GM12878 (cell line): ENCODE measurements at regions not wholly inside any gene's neighbourhood (a gene's known extent, or its start where the extent isn't known, plus 50 kb on each side); places are given as distances from the start of the nearest gene placed in this dataset.
"Not testable (repeated sequence)": the region's sequence is repeated elsewhere in the genome, so short reads cannot be mapped to it uniquely, and the experiment has no call there.

Experiments
- ATAC-seq: fragments of 200-7000 bp; cut with Tn5 transposase; 3 replicates; pipeline ENCODE4 v1.9.1; 2020; ENCODE audit warnings: mild to moderate bottlenecking, moderate library complexity
- BruUV-seq: library from RNA; stranded (reverse); fragments of 400-500 nt; replicated peaks from 2 replicates; lab custom pipeline; 2021; lab: Mats Ljungman, UMichigan
- CTCF ChIA-PET: fragments of 300-600 bp; sonication (Branson Sonifier 250); formaldehyde crosslinking; extraction: SDS; loops from one replicate; lab custom pipeline; 2021; ENCODE audit warnings: inconsistent platforms; lab: Yijun Ruan, JAX
- POLR2A ChIA-PET: fragments of 350-600 bp; formaldehyde crosslinking; extraction: SDS; loops from one replicate; lab custom pipeline; 2021; ENCODE audit warnings: inconsistent platforms; lab: Charles Lee
- RAD21 ChIA-PET: fragments of 300-600 bp; sonication (Branson Sonifier 250); formaldehyde crosslinking; loops from one replicate; lab custom pipeline; 2023; ENCODE audit warnings: antibody characterized with exemption; ENCODE audit not compliant: unreplicated experiment; lab: Charles Lee
- SMC1A ChIA-PET: fragments of 300-600 bp; sonication (Branson Sonifier 250); formaldehyde crosslinking; loops from one replicate; lab custom pipeline; 2023; ENCODE audit not compliant: unreplicated experiment, uncharacterized antibody; lab: Charles Lee
- DNase-seq: peaks from one replicate; pipeline ENCODE4 v3.0.0-alpha.2; 2011; ENCODE audit warnings: low read depth, low spot score
- FAIRE-seq: peaks from 3 replicates; lab custom pipeline; 2011; peaks lifted over from hg19 to GRCh38; lab: Jason Lieb, UNC
- H2AFZ ChIP-seq: 2 replicates; pipeline ENCODE4 v1.6.0; 2011; ENCODE audit warnings: low read depth, low read length, control low read depth; ENCODE audit not compliant: control insufficient read depth
- H3K27ac ChIP-seq: 2 replicates; pipeline ENCODE4 v1.5.1; 2011; ENCODE audit warnings: control low read depth; ENCODE audit not compliant: control insufficient read depth, insufficient read depth
- H3K27me3 ChIP-seq, 2 experiments: replicated peaks in 1 of 2; 2 replicates each; pipeline versions ENCODE4 v1.6.0 to v1.6.1; 2011; ENCODE audit warnings: low read length in 1 of 2; ENCODE audit not compliant: control insufficient read depth in 2 of 2, insufficient read depth in 2 of 2
- H3K36me3 ChIP-seq, 2 experiments: 2 replicates each; pipeline ENCODE4 v1.5.1; 2011; ENCODE audit warnings: low read length in 1 of 2; ENCODE audit not compliant: control insufficient read depth in 2 of 2, insufficient read depth in 2 of 2
- H3K4me1 ChIP-seq: 2 replicates; pipeline ENCODE4 v1.6.1; 2011; ENCODE audit warnings: mild to moderate bottlenecking, low read length, moderate library complexity, mixed read lengths; ENCODE audit not compliant: control insufficient read depth, insufficient read depth
- H3K4me2 ChIP-seq: 2 replicates; pipeline ENCODE4 v1.6.0; 2011; ENCODE audit warnings: control low read depth; ENCODE audit not compliant: control insufficient read depth, insufficient read depth
- H3K4me3 ChIP-seq: fragments of 200-600 bp; sonication (generic); 2 replicates; pipeline ENCODE4 v1.5.1; 2016
- H3K79me2 ChIP-seq: 2 replicates; pipeline ENCODE4 v1.6.0; 2011; ENCODE audit warnings: low read length; ENCODE audit not compliant: control insufficient read depth, insufficient read depth
- H3K9ac ChIP-seq: 2 replicates; pipeline ENCODE4 v1.8.0; 2011; ENCODE audit warnings: low read length, control low read depth, mixed read lengths; ENCODE audit not compliant: control insufficient read depth, insufficient read depth
- H3K9me3 ChIP-seq: replicated peaks from 3 replicates; pipeline ENCODE4 v1.5.1; 2011; ENCODE audit warnings: mild to moderate bottlenecking, low read length; ENCODE audit not compliant: control insufficient read depth, insufficient read depth
- H4K20me1 ChIP-seq: 2 replicates; pipeline ENCODE4 v1.6.0; 2011; ENCODE audit not compliant: control insufficient read depth, insufficient read depth
- CHD1 ChIP-seq: IDR thresholded peaks from 2 replicates; pipeline ENCODE4 v1.6.1; 2012; ENCODE audit warnings: low read depth, low read length, improper control_type of control experiment
- IKZF1 ChIP-seq: fragments of 450-650 bp; conservative IDR thresholded peaks from 2 replicates; pipeline ENCODE4 v1.6.1; 2017; ENCODE audit warnings: antibody characterized with exemption, mild to moderate bottlenecking
- RELB ChIP-seq: fragments of 450-650 bp; IDR thresholded peaks from 2 replicates; pipeline ENCODE4 v1.6.1; 2017; ENCODE audit warnings: low read depth, mild to moderate bottlenecking, moderate library complexity
- YY1 ChIP-seq: IDR thresholded peaks from 2 replicates; pipeline ENCODE4 v1.6.1; 2011; ENCODE audit warnings: low read depth, mild to moderate bottlenecking, low read length
- ZBTB4 ChIP-seq: fragments of 450-650 bp; formaldehyde crosslinking; IDR thresholded peaks from 2 replicates; pipeline ENCODE4 v1.4.0; 2022; ENCODE audit warnings: mild to moderate bottlenecking, moderate library complexity
- ZNF384 ChIP-seq: IDR thresholded peaks from 2 replicates; pipeline ENCODE4 v1.6.1; 2012; ENCODE audit warnings: low read depth, mild to moderate bottlenecking, low read length, improper control_type of control experiment, borderline replicate concordance
- ZSCAN29 ChIP-seq: fragments of 450-650 bp; IDR thresholded peaks from 2 replicates; pipeline ENCODE4 v1.6.1; 2017; ENCODE audit warnings: mild to moderate bottlenecking, moderate library complexity
- WGBS: methylation state at CpG from one replicate; pipeline ENCODE4 v1.1.6; 2016; ENCODE audit warnings: low lambda C conversion rate; ENCODE audit not compliant: insufficient replicate concordance, insufficient coverage; ENCODE audit errors: missing lambda C conversion rate; 5-methylcytosine and 5-hydroxymethylcytosine counted together
- in situ Hi-C: fragments of 300-500 bp; cut with MboI; formaldehyde crosslinking; loops from 9 replicates; pipeline ENCODE4 v1.14.3; 2018; ENCODE audit warnings: mixed read lengths
- intact Hi-C: fragments of 100-400 bp; cut with micrococcal nuclease; formaldehyde crosslinking; loops from one replicate; pipeline ENCODE4 v1.14.2; 2022; ENCODE audit not compliant: unreplicated experiment

DNA sequence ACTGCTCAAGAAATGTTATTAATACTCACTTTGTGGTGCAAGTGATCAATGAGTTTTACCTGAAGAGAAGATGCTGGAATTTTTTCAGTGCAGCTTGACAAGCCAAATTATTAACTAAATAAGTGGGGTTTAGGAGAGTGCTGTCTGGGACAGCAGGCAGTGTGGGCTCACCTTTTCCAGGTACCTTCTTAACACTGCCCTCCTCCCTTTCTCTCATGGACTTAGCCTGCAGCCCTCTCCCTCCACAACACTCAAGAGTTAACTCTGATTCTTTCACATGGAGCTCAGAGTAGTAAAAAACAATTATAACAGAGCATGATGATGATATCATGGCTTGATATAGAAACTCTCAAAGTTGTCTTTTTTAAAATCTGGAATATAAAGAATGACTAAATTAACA, 404.8 kb upstream of the SLC30A5 start (continued):
- TF ChIP-seq RELB (no peak), ZSCAN29 (no peak), CHD1 (no peak), IKZF1 (no peak), YY1 (no peak), ZNF384 (no peak), ZBTB4 (CRISPR knock-in tag) (no peak)

DNA sequence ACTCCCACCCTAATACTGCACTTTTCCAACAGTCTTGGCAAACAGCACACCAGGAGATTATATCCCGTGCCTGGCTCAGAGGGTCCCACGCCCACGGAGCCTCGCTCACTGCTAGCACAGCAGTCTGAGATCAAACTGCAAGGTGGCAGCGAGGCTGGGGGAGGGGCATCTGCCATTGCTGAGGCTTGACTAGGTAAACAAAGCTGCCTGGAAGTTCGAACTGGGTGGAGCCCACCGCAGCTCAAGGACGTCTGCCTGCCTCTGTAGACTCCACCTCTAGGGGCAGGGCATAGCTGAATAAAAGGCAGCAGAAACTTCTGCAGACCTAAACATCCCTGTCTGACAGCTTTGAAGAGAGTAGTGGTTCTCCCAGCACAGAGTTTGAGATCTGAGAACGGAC, 401.9 kb upstream of the SLC30A5 start:
- H3K9ac ChIP-seq, H3K79me2 ChIP-seq, H3K4me2 ChIP-seq, FAIRE-seq, BruUV-seq, H3K36me3 ChIP-seq, H3K27me3 ChIP-seq, H2AFZ ChIP-seq, H3K9me3 ChIP-seq, DNase-seq, RAD21 ChIA-PET, H3K4me1 ChIP-seq, ATAC-seq, intact Hi-C loops, SMC1A ChIA-PET, H4K20me1 ChIP-seq, H3K27ac ChIP-seq, H3K4me3 ChIP-seq, POLR2A ChIA-PET, in situ Hi-C loops, CTCF ChIA-PET: not testable (repeated sequence)
- WGBS: 32% methylated on average over 9 of the region's 9 CpGs
